ENCODE measurements at regions not wholly inside any gene's neighbourhood (a gene's known extent, or its start where the extent isn't known, plus 50 kb on each side); places are given as distances from the start of the nearest gene placed in this dataset.

DNA sequence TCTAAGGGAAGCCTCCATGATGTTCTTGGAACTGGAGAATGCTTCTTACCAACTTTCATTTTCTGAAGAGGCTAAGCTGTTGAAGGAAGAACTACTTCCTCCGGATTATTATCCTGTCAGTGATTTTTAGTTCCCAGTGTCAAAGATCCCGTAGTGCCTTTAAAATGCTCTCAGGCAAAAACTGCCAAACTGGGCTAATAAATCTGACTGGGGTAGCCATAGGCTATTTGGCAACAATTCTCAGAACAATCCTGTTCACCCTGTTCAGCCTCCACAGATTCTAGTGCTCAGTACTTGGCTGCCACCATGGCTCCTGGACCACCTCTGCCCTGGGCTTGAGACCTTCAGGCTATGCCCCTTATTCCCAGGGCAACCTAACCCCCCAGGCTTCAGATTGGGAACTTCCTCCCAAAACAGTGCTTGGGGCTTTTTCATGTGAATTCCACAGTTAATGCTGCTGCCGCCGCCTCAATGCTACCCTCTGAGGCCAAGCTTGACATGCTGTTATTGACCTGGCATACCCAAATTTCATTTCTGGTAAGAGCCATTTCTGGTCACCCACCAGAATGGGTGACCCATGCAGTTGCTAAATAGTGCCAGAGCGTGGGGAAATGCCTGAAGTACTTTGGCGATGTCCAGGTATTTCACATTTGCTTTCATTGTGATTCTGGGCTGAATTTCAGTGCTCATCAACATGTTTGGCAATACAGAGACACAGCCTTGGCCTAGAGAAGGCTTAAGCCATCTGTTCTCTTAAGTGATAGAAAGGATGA lies 110.0 kb upstream of the ARHGAP5 start:
- WGBS, 2 donors (ENCODE audit: low coverage in 1 of 2) = 67 to 85% methylated on average over 2 to 5 of the region's 6 CpGs
- TF ChIP-seq POLR2AphosphoS5 (IDR thresholded peaks at IDR 0.05) (peak; percentile 38), EP300 (IDR thresholded peaks at IDR 0.05) (no peak)
- Histone ChIP-seq H3K4me1 (peaks cover 0 to 32% (median 12%) of the 10 kb centered on the region in 3 donors), H3K27ac (peak overlapping the region in 3 of 4 donors; percentile 50 to 65 (median 63)), H3K36me3 (no peaks in the 10 kb centered on the region), H3K9me3 (no peaks in the 10 kb centered on the region), H3K4me3 (no peak overlapping the region), H3K27me3 (no peaks in the 10 kb centered on the region)
- peak; percentile 82 for ATAC-seq

DNA sequence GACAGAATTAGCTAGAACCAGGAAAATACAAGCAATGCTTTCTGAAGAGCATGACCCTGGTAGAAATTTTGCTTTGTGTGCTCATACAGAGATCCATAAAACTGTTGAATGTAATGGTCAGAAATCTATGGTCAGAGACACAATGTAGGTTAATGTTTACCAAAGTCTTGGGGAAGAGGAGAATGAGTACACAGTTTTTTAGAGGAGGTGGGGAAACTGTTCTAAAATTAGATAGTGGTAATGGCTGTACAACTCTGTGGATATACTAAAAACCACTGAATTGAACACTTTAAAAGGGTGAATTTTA lies 109.5 kb upstream of the ARHGAP5 start:
- Histone ChIP-seq H3K4me3 (no peak overlapping the region), H3K36me3 (no peaks in the 10 kb centered on the region), H3K27me3 (no peaks in the 10 kb centered on the region), H3K27ac (peak overlapping the region in 2 of 4 donors; percentile 41 to 63), H3K9me3 (no peaks in the 10 kb centered on the region), H3K4me1 (peaks cover 0 to 32% (median 12%) of the 10 kb centered on the region in 3 donors)
- ATAC-seq = no peak
- TF ChIP-seq POLR2A (IDR thresholded peaks at IDR 0.05) = no peak
- no peak for TF ChIP-seq POLR2AphosphoS5 (IDR thresholded peaks at IDR 0.05)
- TF ChIP-seq EP300 (IDR thresholded peaks at IDR 0.05) = no peak
- TF ChIP-seq, protein P1, sequence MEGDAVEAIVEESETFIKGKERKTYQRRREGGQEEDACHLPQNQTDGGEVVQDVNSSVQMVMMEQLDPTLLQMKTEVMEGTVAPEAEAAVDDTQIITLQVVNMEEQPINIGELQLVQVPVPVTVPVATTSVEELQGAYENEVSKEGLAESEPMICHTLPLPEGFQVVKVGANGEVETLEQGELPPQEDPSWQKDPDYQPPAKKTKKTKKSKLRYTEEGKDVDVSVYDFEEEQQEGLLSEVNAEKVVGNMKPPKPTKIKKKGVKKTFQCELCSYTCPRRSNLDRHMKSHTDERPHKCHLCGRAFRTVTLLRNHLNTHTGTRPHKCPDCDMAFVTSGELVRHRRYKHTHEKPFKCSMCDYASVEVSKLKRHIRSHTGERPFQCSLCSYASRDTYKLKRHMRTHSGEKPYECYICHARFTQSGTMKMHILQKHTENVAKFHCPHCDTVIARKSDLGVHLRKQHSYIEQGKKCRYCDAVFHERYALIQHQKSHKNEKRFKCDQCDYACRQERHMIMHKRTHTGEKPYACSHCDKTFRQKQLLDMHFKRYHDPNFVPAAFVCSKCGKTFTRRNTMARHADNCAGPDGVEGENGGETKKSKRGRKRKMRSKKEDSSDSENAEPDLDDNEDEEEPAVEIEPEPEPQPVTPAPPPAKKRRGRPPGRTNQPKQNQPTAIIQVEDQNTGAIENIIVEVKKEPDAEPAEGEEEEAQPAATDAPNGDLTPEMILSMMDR (IDR thresholded peaks at IDR 0.05) = no peak

DNA sequence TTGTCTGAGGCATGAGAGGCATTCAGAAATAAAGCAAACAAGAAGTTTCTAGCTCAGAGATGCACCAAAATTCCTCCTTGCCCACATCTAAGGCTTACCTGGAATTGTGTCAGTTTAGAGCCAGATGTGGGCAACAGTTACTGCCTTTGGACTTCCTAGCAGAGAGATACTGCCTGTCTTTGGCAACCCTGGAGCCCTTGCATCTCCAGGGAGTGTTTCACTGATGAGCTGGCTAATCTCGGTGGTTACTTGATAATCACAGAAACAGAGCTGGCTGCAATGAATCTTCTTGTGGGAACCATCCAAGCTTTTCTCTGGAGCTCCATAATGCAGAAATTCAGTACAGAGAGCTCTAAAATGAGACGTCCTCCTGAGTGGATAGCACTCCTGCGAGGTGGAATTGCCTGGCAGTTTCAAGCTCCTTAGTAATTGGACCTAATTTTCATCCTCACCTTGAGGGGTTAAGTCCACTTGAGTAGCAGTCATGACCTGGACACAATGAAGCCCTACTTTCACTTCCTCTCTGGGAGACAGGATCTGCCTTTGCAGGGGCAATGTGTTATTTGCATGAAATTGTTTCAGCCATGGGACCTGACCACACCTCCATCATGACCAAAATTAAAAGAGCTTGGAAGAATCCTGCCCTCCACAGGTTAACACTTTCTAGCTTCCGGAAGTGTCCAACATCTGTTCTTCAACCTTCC lies 108.8 kb upstream of the ARHGAP5 start:
- no peak for ATAC-seq
- peak overlapping the region in 2 of 4 donors; percentile 10 to 41 for H3K27ac ChIP-seq
- H3K36me3 ChIP-seq = no peaks in the 10 kb centered on the region
- 43 to 51% methylated on average over 1 to 3 of the region's 4 CpGs for WGBS, 2 donors (ENCODE audit: low coverage in 1 of 2)
- peaks cover 0 to 32% (median 12%) of the 10 kb centered on the region in 3 donors for H3K4me1 ChIP-seq
- H3K27me3 ChIP-seq = no peaks in the 10 kb centered on the region
- no peaks in the 10 kb centered on the region for H3K9me3 ChIP-seq
- TF ChIP-seq POLR2AphosphoS5 (IDR thresholded peaks at IDR 0.05) (no peak), POLR2A (IDR thresholded peaks at IDR 0.05) (no peak), EP300 (IDR thresholded peaks at IDR 0.05) (no peak)
- TF ChIP-seq, protein P1 (IDR thresholded peaks at IDR 0.05) = no peak
- no peak overlapping the region for H3K4me3 ChIP-seq

DNA sequence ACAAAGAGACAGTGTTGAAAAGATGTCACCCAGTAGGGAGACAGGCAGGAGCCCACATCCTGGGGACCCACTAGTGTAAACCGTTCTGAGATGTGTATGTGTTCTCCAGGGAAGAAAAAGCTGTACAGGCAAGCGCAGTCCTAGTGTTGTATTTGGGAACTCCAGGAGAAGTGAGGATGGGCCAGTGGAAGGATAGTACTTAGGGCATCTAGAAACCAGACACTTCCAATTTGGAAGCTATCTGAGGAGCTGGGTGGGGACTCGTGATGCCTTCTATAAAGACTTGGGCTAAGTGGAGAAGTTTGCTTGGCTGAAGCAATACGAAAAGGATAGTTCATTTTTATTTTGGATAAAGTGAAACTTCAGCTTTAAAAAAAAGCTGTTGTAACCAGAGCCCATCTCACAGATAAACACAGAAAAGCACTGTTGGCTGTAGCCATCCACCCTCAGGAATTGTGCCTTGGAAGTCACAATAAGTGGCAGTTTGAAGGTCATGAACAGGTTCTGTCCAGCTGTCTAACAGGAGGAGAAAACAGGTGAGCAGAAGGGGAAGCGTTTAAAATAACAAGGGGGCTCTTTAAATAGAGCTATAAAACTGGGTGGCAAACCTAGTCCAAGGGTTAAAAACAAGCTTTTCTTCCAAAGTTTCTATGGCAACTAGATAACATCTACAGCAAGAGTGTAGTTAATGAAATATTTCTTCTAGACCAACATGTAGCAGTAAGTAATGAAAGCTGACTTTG lies 108.0 kb upstream of the ARHGAP5 start:
- no peaks in the 10 kb centered on the region for H3K36me3 ChIP-seq
- WGBS, 2 donors (ENCODE audit: low coverage in 1 of 2) = 32 to 66% methylated on average over 5 of the region's 5 CpGs
- peaks cover 0 to 4% (median 0%) of the 10 kb centered on the region in 3 donors for H3K9me3 ChIP-seq
- H3K27me3 ChIP-seq = no peaks in the 10 kb centered on the region
- peak overlapping the region in 2 of 4 donors; percentile 10 to 39 for H3K27ac ChIP-seq
- ATAC-seq = peak; percentile 35
- no peak overlapping the region for H3K4me3 ChIP-seq
- TF ChIP-seq POLR2A (IDR thresholded peaks at IDR 0.05) (no peak), EP300 (IDR thresholded peaks at IDR 0.05) (no peak), POLR2AphosphoS5 (IDR thresholded peaks at IDR 0.05) (no peak)
- TF ChIP-seq, protein P1 (IDR thresholded peaks at IDR 0.05) = peak in 2 of 4 experiments; percentile 3 to 8
- H3K4me1 ChIP-seq = peaks cover 0 to 32% (median 12%) of the 10 kb centered on the region in 3 donors

DNA sequence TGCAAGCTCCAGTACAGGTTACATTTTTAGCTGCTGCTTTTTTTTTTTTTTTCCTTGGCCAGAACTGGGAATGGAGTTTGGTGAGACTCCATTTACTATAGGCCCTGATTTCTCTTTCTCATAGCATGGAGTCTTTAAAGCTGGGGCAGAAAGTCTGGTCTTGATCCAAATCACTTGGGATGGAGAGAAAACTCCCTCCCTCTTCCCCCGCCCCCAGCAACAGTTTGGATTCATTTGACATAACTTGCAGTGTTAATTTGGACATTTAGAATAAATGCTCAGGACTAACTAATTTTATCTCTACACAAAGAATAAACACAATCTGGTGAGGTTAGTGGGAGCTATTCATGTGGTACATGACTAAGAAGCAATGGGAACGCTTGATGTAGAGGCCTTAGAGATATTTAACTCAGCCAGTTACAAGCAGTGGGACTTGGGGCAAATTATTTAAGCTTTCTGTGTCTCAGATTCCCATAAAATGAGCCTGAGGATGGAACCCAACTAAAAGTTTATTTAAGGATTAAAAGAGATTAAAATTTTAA lies 107.3 kb upstream of the ARHGAP5 start:
- ATAC-seq = no peak
- peak overlapping the region in 1 of 4 donors; percentile 39 for H3K27ac ChIP-seq

More for the DNA sequence above, 107.3 kb upstream of the ARHGAP5 start:
- H3K4me1 ChIP-seq = peaks cover 0 to 32% (median 12%) of the 10 kb centered on the region in 3 donors
- no peak overlapping the region for H3K4me3 ChIP-seq
- no peaks in the 10 kb centered on the region for H3K27me3 ChIP-seq
- H3K36me3 ChIP-seq = no peaks in the 10 kb centered on the region
- peaks cover 0 to 10% (median 0%) of the 10 kb centered on the region in 3 donors for H3K9me3 ChIP-seq
- WGBS, 2 donors (ENCODE audit: low coverage in 1 of 2) = 60 to 70% methylated on average over 2 of the region's 2 CpGs
- no peak for TF ChIP-seq POLR2AphosphoS5 (IDR thresholded peaks at IDR 0.05)
- TF ChIP-seq, protein P1 (IDR thresholded peaks at IDR 0.05) = no peak
- TF ChIP-seq EP300 (IDR thresholded peaks at IDR 0.05) = no peak
- no peak for TF ChIP-seq POLR2A (IDR thresholded peaks at IDR 0.05)

All from gastroesophageal sphincter (tissue), 4 donors.